Right forelimb (tissue), 1 donor: ENCODE measurements at regions not wholly inside any gene's neighbourhood (a gene's known extent, or its start where the extent isn't known, plus 50 kb on each side); places are given as distances from the start of the nearest gene placed in this dataset.
A peak's percentile ranks its signal among the peaks of the same experiment; 100 is the strongest.
"Not testable (repeated sequence)": the region's sequence is repeated elsewhere in the genome, so short reads cannot be mapped to it uniquely, and the experiment has no call there.

Experiments
- DNase-seq: peaks from one replicate; pipeline ENCODE4 v3.0.0-alpha.2; 2018

DNA sequence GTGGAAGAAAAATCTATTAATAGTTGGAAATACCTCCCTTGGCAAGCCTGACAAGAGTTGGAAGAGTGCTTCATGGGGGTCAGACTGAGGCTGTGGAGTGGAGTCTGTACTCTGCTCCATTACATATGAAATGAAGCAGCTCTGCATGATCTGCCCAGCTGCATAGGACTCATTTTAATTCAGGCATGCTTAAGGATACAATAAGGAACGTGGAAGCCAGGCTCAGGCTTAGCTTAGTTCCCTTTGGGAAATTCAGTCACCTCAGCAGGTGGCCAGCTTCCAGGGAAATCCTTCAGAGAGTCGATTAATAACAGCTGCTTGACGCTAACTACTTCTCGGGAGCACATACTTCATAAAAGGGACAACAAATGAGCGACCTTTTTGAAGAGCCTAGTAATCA is 1672.9 kb upstream of the WWC1 start:
- peak; percentile 45 for DNase-seq

DNA sequence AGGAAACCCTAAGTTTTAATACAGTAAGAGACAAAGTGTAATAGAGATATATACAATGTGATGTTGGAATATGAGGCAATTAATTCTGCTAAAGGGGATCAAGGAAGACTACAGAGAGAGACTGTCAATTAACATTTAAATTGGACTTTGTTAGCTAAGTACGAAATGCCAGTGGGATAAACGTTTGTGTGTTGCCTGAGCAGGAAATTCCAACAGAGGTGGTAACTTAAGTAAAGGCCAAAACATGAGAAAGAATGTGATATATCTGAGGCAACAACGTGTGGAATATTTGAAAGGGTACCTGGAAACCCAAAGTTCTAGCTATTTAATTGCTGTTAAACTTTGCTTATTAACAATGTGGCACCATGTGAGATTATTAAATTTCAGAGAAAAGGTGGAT is 1666.9 kb upstream of the WWC1 start:
- DNase-seq = no peak

DNA sequence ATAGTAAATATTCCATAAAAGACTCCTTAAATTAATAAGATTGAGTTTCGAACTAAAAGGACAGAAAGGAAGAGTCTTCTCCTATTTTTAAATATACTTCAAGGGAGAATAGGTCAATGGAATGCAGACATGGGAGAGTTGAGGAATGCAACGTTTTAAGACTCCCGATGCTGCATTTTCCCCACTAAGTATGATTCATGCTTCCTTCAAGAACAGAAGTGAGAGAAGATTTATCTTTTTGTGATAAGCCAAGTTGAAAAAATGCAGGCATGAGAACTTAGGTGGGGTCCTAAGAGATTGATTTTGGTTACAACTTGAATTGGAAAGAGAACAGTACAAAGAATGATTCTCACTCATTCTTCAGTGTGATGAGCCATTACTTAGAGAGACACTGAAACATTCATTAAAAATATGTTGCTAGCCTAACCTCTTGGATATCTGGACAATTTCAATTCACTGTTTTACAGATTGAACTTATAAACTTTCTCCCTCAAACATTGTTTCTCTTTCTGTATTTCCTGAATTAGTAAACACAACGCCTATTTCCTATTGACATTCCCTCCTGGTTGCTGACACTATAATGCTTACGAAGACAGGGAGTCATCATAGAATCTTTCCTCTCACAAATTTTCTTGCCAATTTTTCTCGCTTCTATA is 1666.1 kb upstream of the WWC1 start:
- no peak for DNase-seq

DNA sequence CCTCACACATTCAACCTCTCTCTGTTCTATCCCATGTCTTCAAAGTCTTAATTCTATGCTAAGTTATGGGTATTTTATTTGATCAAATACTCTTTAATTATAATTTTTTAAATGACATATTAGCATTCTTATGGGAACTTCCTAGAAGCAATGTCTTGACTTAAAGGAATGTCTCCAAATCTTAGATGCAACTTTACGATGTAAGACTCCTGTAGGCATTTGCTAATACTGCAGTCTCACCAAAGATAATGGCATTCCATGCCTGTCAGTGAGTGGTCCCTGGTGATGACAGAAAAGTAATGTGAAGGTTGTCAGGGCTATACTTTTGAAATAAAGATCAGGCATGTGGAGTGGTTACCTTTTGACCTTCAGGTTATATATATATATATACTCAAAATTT is 1654.2 kb upstream of the WWC1 start:
- no peak for DNase-seq

DNA sequence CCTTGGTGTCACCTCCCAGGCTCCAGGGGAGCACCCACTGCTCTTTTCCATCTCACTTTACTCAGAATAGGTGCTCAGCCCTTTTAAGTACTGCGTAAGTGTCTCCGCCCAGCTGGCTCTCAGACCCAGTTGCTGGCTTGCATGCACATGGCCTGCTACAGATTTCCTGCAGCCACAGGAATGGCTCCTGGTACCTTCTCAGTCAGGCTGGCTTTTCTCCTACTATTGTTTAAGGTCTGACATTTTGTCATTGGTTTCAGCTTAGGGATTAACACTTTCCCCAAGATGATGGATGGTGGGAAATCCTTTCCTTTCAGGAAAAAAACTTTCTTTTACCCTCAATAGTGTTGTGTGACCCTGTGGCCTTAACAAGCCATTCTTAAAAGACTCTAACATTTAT is 1652.3 kb upstream of the WWC1 start:
- DNase-seq = no peak

DNA sequence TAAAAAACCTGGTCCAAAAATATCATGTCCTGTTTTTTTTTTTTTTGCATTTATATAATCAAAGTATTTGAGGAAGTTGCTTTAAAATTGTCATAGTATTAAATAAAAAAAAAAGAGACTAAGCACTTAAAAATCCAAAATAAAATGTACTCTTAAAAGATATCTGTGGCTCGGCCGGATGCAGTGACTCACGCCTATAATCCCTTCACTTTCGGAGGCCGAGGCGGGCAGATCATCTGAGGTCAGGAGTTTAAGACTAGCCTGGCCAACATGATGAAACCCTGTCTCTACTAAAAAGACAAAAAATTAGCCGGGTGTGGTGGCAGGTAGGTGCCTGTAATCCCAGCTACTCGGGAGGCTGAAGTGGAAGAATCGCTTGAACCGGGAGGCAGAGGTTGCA is 1651.3 kb upstream of the WWC1 start:
- DNase-seq = not testable (repeated sequence)

DNA sequence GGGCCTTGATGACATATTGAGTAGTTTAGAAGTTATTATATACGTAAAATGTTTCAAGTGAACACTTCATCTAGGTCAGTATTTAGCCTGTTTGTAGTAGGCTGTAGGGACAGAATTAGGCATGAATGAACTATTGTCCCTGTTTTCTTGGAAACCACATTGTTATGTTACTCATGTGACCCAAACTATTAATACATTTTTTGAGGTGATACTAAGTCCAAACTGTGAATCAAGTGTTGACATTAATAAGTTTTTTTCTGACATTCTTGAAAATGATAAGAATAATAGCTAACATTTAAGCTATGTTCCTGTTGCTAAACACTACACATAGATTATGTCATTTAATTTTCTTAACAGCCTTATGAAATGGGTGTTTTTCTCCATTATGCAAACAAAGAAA is 1642.7 kb upstream of the WWC1 start:
- no peak for DNase-seq

DNA sequence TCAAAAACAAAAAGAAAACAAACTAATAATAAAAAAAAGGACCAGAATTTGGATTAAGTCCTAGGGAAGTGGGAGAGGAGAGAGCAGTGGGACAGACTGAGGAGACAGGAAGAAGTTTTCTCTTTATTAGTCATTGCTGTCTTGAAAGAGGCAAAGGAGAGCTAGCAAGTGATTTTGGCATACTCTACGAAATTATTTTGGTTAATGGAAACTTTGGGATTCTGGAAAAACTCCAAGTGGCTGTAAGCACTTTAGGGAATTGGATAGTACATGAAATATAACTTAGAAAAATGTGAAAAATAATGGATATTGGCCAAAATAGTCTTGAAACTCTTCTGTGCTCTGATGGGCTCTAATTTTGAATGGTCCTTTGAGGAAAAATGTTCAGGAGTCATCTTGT is 1641.8 kb upstream of the WWC1 start:
- DNase-seq = no peak

DNA sequence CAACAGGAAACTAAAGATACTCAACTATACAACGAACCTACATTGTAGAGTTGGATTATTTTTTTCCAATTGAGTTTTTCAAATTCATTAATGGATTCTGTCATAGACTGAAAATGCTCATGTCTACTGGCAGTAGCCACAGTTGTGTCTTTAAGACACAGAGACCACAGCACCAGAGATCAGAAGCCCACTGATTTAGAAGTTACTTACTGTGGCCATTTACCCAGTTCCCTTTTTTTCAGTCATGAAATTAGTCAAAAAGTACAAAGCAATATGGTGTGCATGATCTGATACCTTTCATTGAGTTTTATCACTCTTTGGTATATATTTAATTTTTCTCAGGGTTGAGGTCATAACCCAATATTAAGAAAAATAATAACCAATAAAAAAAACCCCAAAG is 1640.2 kb upstream of the WWC1 start:
- DNase-seq = no peak

DNA sequence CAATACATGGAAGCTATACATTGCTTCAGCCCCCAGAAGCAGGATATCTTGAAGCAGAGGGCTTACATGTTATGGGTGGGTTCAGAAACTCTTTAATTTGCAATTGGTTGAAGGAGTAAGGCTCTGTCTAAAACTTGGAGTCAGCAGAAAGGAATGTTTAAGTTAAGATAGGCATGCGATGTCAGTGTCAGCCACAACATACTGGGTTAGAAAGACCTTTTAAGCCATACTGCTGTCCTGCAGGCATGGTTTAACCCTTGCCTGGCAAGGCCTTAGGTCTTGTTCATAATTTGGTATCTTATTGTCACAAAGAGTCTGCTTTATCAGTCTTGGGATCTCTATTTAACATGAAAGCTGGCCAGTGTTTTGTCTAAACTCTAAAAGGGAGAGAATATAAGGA is 1619.6 kb upstream of the WWC1 start:
- no peak for DNase-seq

DNA sequence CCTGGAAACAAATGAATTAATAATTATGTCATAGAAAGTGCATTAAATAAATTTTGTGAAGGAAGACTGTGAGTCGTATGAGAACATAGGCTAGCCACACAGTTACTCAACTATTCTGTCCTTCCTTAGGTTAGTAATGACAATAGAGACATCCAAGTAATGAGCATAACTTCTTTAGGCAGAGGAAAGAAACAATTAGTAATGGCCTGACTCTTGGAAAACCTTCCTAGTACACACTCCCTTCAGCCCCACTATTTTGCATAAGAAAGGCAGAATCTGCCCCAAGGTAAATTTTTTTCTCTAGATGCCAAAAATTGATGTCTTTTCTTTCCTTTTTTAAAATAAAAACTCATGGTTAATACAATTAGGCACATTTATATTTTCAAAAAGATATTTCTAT is 1619.0 kb upstream of the WWC1 start:
- DNase-seq = no peak

DNA sequence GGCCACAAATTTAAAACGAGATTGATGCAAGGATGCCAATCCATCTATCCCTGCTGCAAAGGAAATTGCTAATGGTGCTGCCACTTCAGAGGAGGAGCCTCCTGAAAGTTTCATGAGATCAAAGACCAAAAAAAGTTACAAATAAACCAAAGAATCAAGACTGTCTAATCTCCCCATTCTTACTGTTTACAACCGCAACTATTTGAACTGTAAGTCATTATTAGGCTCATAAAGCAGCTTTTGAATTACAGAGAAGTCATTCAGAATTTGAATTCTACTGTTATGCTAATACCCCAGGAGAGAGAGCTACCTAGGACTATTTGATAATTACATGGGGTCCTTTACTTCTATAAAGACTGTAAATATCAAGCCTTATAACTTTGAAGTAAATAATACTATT is 1613.6 kb upstream of the WWC1 start:
- no peak for DNase-seq

DNA sequence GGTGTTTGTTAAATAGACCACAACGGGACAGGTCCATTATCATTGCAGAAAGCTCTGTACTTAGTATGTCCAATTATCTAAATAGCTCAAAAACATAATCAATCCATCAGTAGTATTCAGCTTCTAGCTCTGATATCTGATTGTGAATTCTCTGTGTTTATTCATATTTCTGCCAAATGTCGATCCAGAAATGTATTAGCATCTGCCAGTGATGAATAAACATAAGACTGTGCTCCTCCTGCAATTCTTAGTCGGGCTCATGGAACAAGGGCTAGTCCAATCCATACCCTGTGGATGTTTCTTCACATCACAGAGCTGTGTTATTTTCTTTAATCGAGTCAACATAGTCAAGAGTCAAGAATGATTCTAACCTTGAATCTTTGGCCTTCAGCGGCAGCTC is 1612.1 kb upstream of the WWC1 start:
- no peak for DNase-seq

DNA sequence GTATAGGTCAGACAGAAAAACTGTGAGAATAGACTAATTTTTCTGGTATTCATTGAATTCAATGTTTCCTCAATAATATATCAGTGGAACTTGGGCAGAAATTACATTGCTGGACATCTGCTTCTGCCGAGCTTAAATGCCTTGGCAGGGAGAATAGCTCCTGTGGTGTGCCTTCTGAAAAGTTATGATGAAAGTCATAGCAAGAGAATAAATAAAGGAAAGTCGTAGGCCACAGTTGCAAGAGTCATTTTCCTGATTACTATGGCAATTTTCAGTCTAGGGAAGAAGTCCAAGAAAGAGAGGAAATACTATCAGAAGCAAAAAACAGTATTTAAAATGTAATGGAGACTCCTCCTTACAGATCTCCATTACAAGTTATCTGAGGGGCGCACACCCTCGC is 1596.1 kb upstream of the WWC1 start:
- DNase-seq = no peak

DNA sequence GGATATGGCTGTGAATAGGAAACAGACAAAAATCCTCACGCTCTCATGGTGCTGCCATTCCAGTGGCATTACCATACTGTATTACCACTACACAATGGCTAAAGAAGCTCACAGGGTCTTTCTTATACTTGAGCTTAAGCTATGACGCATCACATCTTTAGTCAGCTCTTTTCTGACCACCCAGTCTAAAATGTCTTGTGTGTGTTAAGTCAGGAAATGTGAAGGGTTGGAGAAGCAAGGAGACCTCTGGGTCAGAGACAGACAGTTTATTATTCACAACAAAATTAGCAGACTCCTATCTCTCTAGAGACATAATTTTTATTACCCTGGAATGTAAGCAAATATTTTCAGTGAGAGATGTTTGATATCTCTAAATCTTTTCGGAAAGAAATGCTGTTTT is 1583.2 kb upstream of the WWC1 start:
- DNase-seq = no peak

DNA sequence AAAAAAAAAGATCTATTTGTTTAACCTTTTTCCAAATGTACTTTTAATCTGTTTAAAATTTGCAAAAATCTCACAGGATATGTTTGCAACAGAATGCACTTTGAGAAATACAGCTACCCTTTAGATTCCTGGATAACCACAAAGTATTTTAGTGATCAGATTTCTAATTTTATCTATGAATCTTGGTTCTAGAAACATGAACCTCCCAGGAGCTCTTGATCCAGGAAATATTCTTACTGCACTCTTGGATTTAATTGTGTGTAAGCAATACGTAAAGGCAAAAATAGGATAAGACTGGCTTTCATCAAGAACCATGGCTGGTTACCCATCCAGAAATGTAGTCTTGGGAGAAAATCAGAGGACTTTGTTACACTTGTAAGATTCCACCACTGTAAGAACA is 1581.8 kb upstream of the WWC1 start:
- no peak for DNase-seq

DNA sequence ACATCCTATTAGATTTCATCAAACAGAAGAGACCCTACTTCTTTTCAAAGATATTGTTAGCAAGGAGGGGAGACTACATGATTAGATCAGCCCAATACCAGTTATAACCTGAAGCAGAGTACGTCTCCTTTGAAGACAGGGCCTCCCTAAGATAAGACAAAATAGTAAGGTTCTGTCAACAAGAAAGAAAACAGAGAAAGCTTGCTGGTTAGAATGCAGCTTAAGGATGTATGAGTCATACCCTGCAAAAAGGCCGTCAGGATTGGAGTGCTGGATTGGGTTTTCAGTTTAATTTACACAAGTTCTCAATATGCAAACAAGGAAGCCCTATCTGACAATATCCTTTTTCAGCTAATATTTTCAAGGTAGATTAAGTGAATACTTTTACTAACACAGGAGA is 1581.2 kb upstream of the WWC1 start:
- DNase-seq = no peak

DNA sequence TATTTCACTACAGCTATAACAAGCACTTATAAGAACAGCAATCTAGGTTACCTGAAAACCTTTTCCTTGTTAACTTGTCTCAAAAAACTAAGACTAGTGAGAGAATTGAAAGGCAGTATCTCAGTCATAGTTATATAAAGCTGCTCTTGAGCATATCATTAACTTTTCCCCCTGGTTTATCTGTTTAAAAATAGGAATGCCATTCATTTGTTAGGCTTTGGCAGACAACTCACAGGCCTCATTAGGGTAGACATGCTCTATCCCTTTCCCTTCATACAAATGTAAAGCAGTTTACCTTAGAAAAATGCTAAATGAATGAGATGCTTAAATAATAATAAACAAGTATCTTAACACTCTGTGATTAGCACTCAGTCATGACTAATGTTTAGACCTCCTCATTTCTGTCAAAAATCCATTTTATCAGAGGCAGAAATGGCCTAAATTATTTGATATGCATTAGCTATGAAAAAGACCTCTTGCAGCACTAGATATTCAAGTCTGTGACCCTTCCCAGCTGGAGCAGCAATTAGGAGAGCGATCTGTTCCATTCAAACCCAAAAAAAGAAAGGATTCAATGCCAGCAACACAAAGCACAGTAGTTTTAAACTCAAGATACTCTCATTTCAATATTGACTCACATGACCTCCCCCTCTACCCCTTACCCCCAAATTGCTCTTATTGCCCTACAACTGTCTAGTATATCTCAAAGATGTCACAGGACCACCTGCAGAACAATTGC is 1578.8 kb upstream of the WWC1 start:
- no peak for DNase-seq

DNA sequence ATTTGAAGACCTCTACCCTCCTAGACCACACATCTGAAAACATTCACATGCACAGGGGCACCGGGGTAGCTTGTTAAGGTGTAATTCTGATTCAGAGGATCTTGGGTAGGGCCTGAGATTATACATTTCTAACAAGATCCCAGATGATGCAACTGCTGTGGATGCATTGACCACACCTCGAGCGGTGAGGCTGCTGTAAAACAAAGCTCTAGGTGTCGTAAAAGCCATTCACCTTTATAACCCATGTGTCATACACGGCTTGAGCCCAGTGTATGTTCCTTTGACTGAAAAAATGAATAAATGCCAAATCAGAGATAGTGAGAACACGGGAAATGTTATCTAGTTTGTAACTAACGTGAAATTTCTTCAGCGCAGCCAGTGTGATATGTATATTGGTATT is 1578.2 kb upstream of the WWC1 start:
- no peak for DNase-seq

DNA sequence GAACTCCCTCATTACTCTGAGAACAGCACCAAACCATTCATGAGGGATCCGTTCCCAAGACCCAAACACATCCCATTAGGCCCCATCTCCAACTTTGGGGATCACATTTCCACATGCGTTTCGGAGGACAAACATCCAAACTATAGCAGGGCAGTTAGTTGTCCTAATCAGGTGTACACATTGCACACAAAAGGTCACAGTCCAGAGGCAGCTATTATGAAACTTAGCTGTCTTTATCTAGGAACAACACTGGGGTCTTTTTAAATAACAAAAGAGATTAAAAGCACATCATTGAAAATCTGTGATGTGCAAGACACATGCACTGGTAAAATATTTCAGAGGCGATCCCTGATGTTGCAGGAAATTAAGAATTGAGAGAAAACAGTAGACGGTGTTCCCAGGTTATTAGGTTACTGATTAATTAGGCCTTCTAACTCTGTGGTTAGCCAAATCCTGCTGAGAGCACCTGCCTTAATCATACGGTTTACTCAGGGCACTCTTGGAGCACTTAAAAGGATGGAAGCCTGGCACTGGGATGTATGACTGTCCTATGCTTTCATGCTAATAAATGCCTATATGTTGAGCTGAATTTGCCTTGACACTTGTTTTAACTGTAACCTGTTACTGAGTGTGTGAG is 1574.5 kb upstream of the WWC1 start:
- DNase-seq = no peak

DNA sequence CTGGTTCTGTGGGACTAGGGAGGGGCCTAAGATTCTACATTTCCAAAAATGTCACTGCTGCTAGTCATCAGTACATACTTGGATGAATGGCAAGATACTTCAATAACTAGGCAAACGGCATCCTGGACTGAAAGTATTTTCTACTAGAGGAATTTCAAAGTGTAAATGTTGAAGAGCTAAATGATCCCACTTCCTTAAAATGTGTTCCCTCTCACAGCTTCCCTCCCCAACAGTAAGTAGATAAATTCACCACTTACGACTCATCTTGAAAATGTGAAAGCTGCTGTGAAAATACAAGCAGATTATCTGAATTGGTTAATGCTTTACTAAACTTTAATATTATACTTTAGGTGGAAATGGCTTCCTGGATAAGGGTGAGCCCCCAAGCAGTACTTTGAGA is 1571.5 kb upstream of the WWC1 start:
- no peak for DNase-seq

DNA sequence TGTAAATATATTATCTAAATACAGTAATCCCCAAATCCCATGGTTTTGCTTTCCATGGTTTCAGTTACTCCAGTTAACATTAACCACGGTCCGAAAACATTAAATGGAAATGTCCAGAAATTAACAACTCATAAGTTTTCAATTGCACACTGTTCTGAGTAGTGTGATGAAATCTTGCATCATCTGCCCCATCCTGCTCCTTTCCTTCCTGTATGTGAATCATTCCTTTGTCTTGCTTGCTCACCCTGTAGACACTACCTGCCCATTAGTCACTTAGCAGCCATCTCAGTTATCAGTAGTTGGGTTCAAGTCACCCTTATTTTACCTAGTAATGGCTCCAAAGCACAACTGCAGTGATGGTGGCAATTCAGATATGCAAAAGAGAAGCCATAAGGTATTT is 1568.5 kb upstream of the WWC1 start:
- no peak for DNase-seq

DNA sequence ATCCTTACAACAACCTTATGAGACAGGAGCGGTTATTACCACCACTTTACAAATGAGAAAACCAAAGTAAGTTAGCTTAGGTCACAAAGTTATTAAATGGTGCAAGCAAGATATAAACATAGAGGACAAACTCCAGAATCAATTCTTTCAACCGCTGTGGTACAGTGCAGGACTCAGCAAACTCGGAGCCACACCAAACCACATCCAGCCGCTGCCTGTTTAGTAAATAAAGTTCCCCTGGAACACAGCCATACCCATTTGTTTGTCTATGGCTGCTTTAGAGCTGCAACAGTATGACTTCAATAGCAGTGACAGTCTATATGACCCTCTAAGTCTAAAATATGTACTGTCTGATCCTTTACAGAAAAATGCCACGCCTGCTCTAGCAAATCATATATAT is 1567.2 kb upstream of the WWC1 start:
- DNase-seq = no peak

DNA sequence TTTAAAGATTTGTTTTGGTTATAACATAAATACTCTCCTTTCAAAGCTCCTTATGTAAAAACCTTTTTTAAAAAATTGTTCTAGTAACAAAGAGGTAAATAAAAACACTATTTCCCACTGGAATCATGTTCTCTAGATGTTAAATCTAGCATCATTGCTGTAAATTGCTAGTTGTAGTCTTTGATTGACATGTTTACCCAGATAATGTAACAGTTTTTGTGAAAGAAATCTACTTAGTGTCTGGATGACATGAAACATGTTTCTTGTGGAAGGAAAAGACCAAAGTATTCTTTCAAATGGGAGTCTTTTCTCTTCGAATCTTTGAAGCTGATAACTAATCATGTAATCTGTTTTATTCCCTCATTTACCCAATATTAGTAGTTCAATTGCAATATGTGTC is 1565.9 kb upstream of the WWC1 start:
- DNase-seq = no peak

DNA sequence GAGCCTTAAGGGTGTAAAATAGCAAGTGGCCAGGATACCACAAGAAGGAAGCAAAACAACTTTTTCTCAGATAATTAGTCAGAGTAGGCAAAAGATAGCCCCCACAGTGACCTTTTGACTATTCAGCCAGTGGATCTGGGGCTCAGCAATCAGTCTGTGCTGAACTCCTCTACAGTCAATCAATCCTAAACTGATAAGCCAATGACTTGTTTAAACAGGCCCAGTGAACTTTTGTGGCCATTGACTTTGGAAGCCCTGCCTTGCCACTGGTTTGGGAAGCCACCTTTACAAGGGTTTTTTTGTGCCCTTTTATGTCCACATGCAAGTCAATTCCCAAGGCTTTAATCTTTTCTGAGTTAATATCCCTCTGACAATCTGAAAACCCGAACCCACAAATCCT is 1565.0 kb upstream of the WWC1 start:
- DNase-seq = no peak
